Activated CD4-positive, alpha-beta T cell treated with anti-CD3 and anti-CD28 coated beads, Interleukin-2, Interleukin-6, amounts not matched to agents 100 ng/mL and 50 ng/mL, durations not matched to agents 16 hours and 8 hours (primary cell): ENCODE measurements at regions not wholly inside any gene's neighbourhood (a gene's known extent, or its start where the extent isn't known, plus 50 kb on each side); places are given as distances from the start of the nearest gene placed in this dataset.
"Not testable (repeated sequence)": the region's sequence is repeated elsewhere in the genome, so short reads cannot be mapped to it uniquely, and the experiment has no call there.

Source experiments
- DNase-seq: peaks from one replicate; pipeline ENCODE4 v3.0.0-alpha.2; 2020

GRCh38 chr4:25981749-25982148 lies 67.7 kb downstream of the SMIM20 start:
- no peak for DNase-seq

- no peak for DNase-seq
Measured at GRCh38 chr4:25982962-25983361, 68.9 kb downstream of the SMIM20 start.

- no peak for DNase-seq
Measured at GRCh38 chr4:25984266-25984665, 70.2 kb downstream of the SMIM20 start.

- DNase-seq = no peak
Measured at GRCh38 chr4:25984796-25985195, 70.8 kb downstream of the SMIM20 start.

- DNase-seq = no peak
Measured at GRCh38 chr4:25986807-25987206, 72.8 kb downstream of the SMIM20 start.

- no peak for DNase-seq
Measured at GRCh38 chr4:25991340-25991739, 77.3 kb downstream of the SMIM20 start.

GRCh38 chr4:25993395-25994185 lies 79.6 kb downstream of the SMIM20 start:
- peak; percentile 24 for DNase-seq

GRCh38 chr4:25994577-25994976 lies 80.6 kb downstream of the SMIM20 start:
- not testable (repeated sequence) for DNase-seq

- DNase-seq = no peak
Measured at GRCh38 chr4:26000274-26000950, 86.4 kb downstream of the SMIM20 start.

GRCh38 chr4:26001413-26001812 lies 87.4 kb downstream of the SMIM20 start:
- DNase-seq = no peak

GRCh38 chr4:26001816-26002215 lies 87.8 kb downstream of the SMIM20 start:
- DNase-seq = no peak

GRCh38 chr4:26003056-26003455 lies 89.0 kb downstream of the SMIM20 start:
- no peak for DNase-seq

- DNase-seq = no peak
Measured at GRCh38 chr4:26004290-26004689, 90.3 kb downstream of the SMIM20 start.

- DNase-seq = no peak
Measured at GRCh38 chr4:26005764-26006163, 91.7 kb downstream of the SMIM20 start.

GRCh38 chr4:26008737-26009136 lies 94.7 kb downstream of the SMIM20 start:
- no peak for DNase-seq

GRCh38 chr4:26009502-26009901 lies 95.5 kb downstream of the SMIM20 start:
- peak; percentile 12 for DNase-seq

GRCh38 chr4:26010304-26010703 lies 96.3 kb downstream of the SMIM20 start:
- no peak for DNase-seq

- no peak for DNase-seq
Measured at GRCh38 chr4:26013629-26014028, 99.6 kb downstream of the SMIM20 start.

- DNase-seq = no peak
Measured at GRCh38 chr4:26015133-26015651, 101.2 kb downstream of the SMIM20 start.

- no peak for DNase-seq
Measured at GRCh38 chr4:26015906-26016305, 101.9 kb downstream of the SMIM20 start.

GRCh38 chr4:26017531-26017930 lies 103.5 kb downstream of the SMIM20 start:
- DNase-seq = no peak

GRCh38 chr4:26017961-26018700 lies 104.1 kb downstream of the SMIM20 start:
- not testable (repeated sequence) for DNase-seq

GRCh38 chr4:26020083-26020668 lies 106.2 kb downstream of the SMIM20 start:
- peak; percentile 35 for DNase-seq
